ENCODE measurements at regions not wholly inside any gene's neighbourhood (a gene's known extent, or its start where the extent isn't known, plus 50 kb on each side); places are given as distances from the start of the nearest gene placed in this dataset.

- Mint-ChIP-seq H3K4me1 (ENCODE audit: low read depth) (no peaks in the 10 kb centered on the region), H3K27me3 (peaks cover 29% of the 10 kb centered on the region), H3K9me3 (no peaks in the 10 kb centered on the region), H3K36me3 (ENCODE audit: low read depth) (no peaks in the 10 kb centered on the region), H3K27ac (no peak overlapping the region), H3K4me3 (no peak overlapping the region)
- ChIA-PET CTCF (interaction anchor here (2.3 kb wide), 1 partner anchor 9 kb away, joined by 9 read pairs; no protein-coding TSS in a partner anchor), POLR2A (no interaction called here)
- no peaks in the 10 kb centered on the region for H3K36me3 ChIP-seq (ENCODE audit: insufficient read depth, low read length)
- peaks cover 3 to 17% of the 10 kb centered on the region in 2 experiments for H3K27me3 ChIP-seq (ENCODE audit: control insufficient read depth in 1 of 2, insufficient read depth in 2 of 2, low read length in 2 of 2)
- H3K4me1 ChIP-seq (ENCODE audit: insufficient read depth, low read length), result no peaks in the 10 kb centered on the region
- no peak overlapping the region for H3K27ac ChIP-seq (ENCODE audit: low read depth in 1 of 2, low read length in 2 of 2)
- H3K9me3 ChIP-seq (ENCODE audit: control insufficient read depth in 1 of 2, insufficient read depth in 1 of 2, low read length in 2 of 2), result no peaks in the 10 kb centered on the region
- DNase-seq, result no peak
- no peak for ATAC-seq (ENCODE audit: poor library complexity)
- no peak overlapping the region for H3K4me3 ChIP-seq (ENCODE audit: low read length)
- no peak for TF ChIP-seq CTCF (IDR thresholded peaks at IDR 0.05)
- intact Hi-C loops (cut with DNase I, micrococcal nuclease), result no loop called here
Measured at GRCh38 chr16:80457871-80458270, 82.9 kb upstream of the DYNLRB2 start.

- H3K27me3 Mint-ChIP-seq, result peaks cover 26% of the 10 kb centered on the region
- Histone ChIP-seq H3K4me1 (ENCODE audit: insufficient read depth, low read length) (no peaks in the 10 kb centered on the region), H3K9me3 (ENCODE audit: control insufficient read depth in 1 of 2, insufficient read depth in 1 of 2, low read length in 2 of 2) (no peaks in the 10 kb centered on the region), H3K4me3 (ENCODE audit: low read length) (no peak overlapping the region), H3K36me3 (ENCODE audit: insufficient read depth, low read length) (no peaks in the 10 kb centered on the region), H3K27ac (ENCODE audit: low read depth in 1 of 2, low read length in 2 of 2) (no peak overlapping the region), H3K27me3 (ENCODE audit: control insufficient read depth in 1 of 2, insufficient read depth in 2 of 2, low read length in 2 of 2) (peaks cover 3 to 26% of the 10 kb centered on the region in 2 experiments)
- no peak overlapping the region for H3K27ac Mint-ChIP-seq
- CTCF ChIA-PET, result no interaction called here
- DNase-seq (no peak), ATAC-seq (ENCODE audit: poor library complexity) (no peak)
- POLR2A ChIA-PET, result no interaction called here
- no peaks in the 10 kb centered on the region for H3K9me3 Mint-ChIP-seq
- no peaks in the 10 kb centered on the region for H3K4me1 Mint-ChIP-seq (ENCODE audit: low read depth)
- no peak for TF ChIP-seq CTCF (IDR thresholded peaks at IDR 0.05)
- intact Hi-C loops (cut with DNase I, micrococcal nuclease), result no loop called here
- no peaks in the 10 kb centered on the region for H3K36me3 Mint-ChIP-seq (ENCODE audit: low read depth)
- H3K4me3 Mint-ChIP-seq, result no peak overlapping the region
Measured at GRCh38 chr16:80454802-80455201, 86.0 kb upstream of the DYNLRB2 start.

GRCh38 chr16:80449392-80449791 is 91.4 kb upstream of the DYNLRB2 start:
- Mint-ChIP-seq H3K36me3 (ENCODE audit: low read depth) (no peaks in the 10 kb centered on the region), H3K27ac (no peak overlapping the region), H3K27me3 (peaks cover 6% of the 10 kb centered on the region), H3K4me1 (ENCODE audit: low read depth) (no peaks in the 10 kb centered on the region), H3K4me3 (no peak overlapping the region), H3K9me3 (no peaks in the 10 kb centered on the region)
- ChIA-PET CTCF (no interaction called here), POLR2A (no interaction called here)
- Histone ChIP-seq H3K27ac (ENCODE audit: low read depth in 1 of 2, low read length in 2 of 2) (no peak overlapping the region), H3K4me1 (ENCODE audit: insufficient read depth, low read length) (no peaks in the 10 kb centered on the region), H3K9me3 (ENCODE audit: control insufficient read depth in 1 of 2, insufficient read depth in 1 of 2, low read length in 2 of 2) (no peaks in the 10 kb centered on the region), H3K4me3 (ENCODE audit: low read length) (no peak overlapping the region), H3K27me3 (ENCODE audit: control insufficient read depth in 1 of 2, insufficient read depth in 2 of 2, low read length in 2 of 2) (peaks cover 0 to 19% of the 10 kb centered on the region in 2 experiments), H3K36me3 (ENCODE audit: insufficient read depth, low read length) (no peaks in the 10 kb centered on the region)
- ATAC-seq (ENCODE audit: poor library complexity) (no peak), DNase-seq (no peak)
- intact Hi-C loops (cut with DNase I, micrococcal nuclease), result no loop called here
- no peak for TF ChIP-seq CTCF (IDR thresholded peaks at IDR 0.05)

Data from CD4-positive, alpha-beta T cell (primary cell).